Endothelial cell (in vitro differentiated cells): ENCODE measurements at regions not wholly inside any gene's neighbourhood (a gene's known extent, or its start where the extent isn't known, plus 50 kb on each side); places are given as distances from the start of the nearest gene placed in this dataset.
"Not testable (repeated sequence)": the region's sequence is repeated elsewhere in the genome, so short reads cannot be mapped to it uniquely, and the experiment has no call there.

Experiments
- DNase-seq: peaks from one replicate; pipeline ENCODE4 v3.0.0; 2021; ENCODE audit warnings: low spot score
- H3K27ac Mint-ChIP-seq: one replicate; pipeline ENCODE4 v1.8.0; 2021; ENCODE audit warnings: mixed read lengths, inconsistent platforms; ENCODE audit not compliant: unreplicated experiment
- H3K27me3 Mint-ChIP-seq: one replicate; pipeline ENCODE4 v1.8.0; 2021; ENCODE audit warnings: mild to moderate bottlenecking, moderate library complexity, mixed read lengths, inconsistent platforms; ENCODE audit not compliant: unreplicated experiment
- H3K36me3 Mint-ChIP-seq: one replicate; pipeline ENCODE4 v1.8.0; 2021; ENCODE audit warnings: mild to moderate bottlenecking, low read depth, mixed read lengths, inconsistent platforms; ENCODE audit not compliant: unreplicated experiment
- H3K4me1 Mint-ChIP-seq: one replicate; pipeline ENCODE4 v1.8.0; 2021; ENCODE audit warnings: mild to moderate bottlenecking, mixed read lengths, inconsistent platforms; ENCODE audit not compliant: unreplicated experiment
- H3K4me3 Mint-ChIP-seq: one replicate; pipeline ENCODE4 v1.8.0; 2021; ENCODE audit warnings: mild to moderate bottlenecking, mixed read lengths, inconsistent platforms; ENCODE audit not compliant: unreplicated experiment
- H3K9me3 Mint-ChIP-seq: one replicate; pipeline ENCODE4 v1.8.0; 2021; ENCODE audit warnings: mixed read lengths, inconsistent platforms; ENCODE audit not compliant: unreplicated experiment
- TF ChIP-seq, protein P1 (sequence below): fragments of 200-600 bp; sonication (generic); IDR thresholded peaks from one replicate; pipeline ENCODE4 v1.5.0; 2021; ENCODE audit warnings: antibody characterized with exemption; ENCODE audit not compliant: unreplicated experiment

DNA sequence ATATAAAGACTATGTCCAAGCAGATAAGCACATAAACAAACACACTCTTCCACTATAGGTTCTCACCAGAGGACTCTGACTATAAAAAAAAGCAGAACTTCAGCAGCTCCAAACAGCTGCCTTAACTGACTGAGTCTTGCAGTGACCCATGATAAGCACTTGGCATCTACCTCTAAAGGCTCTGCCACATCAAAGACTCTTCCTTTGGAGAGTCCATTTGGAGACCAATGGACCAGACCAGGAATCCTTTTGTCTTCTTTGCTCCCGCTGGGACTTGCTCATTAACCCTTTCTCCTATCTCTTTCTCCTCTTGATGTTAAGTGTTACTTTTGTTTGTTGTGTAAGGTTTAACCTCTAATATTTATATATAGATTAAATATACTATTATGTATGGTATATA lies 424.1 kb downstream of the RSL24D1 start:
- no peaks in the 10 kb centered on the region for H3K4me1 Mint-ChIP-seq
- DNase-seq = no peak
- TF ChIP-seq, protein P1, sequence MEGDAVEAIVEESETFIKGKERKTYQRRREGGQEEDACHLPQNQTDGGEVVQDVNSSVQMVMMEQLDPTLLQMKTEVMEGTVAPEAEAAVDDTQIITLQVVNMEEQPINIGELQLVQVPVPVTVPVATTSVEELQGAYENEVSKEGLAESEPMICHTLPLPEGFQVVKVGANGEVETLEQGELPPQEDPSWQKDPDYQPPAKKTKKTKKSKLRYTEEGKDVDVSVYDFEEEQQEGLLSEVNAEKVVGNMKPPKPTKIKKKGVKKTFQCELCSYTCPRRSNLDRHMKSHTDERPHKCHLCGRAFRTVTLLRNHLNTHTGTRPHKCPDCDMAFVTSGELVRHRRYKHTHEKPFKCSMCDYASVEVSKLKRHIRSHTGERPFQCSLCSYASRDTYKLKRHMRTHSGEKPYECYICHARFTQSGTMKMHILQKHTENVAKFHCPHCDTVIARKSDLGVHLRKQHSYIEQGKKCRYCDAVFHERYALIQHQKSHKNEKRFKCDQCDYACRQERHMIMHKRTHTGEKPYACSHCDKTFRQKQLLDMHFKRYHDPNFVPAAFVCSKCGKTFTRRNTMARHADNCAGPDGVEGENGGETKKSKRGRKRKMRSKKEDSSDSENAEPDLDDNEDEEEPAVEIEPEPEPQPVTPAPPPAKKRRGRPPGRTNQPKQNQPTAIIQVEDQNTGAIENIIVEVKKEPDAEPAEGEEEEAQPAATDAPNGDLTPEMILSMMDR = no peak
- no peaks in the 10 kb centered on the region for H3K27me3 Mint-ChIP-seq
- H3K36me3 Mint-ChIP-seq = no peaks in the 10 kb centered on the region
- no peak overlapping the region for H3K27ac Mint-ChIP-seq
- peaks cover 4% of the 10 kb centered on the region for H3K9me3 Mint-ChIP-seq
- no peak overlapping the region for H3K4me3 Mint-ChIP-seq

DNA sequence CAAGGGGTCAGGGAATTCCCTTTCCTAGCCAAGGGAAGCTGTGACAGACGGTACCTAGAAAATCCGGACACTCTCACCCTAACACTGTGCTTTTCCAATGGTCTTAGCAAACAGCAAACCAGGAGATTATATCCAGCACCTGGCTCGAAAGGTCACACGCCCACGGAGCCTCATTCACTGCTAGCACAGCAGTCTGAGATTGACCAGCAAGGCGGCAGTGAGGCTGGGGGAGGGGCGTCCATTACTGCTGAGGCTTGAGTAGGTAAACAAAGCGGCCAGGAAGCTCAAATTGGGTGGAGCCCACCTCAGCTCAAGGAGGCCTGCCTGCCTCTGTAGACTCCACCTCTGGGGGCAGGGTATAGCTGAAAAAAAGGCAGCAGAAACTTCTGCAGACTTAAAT lies 447.3 kb downstream of the RSL24D1 start:
- DNase-seq, H3K36me3 Mint-ChIP-seq, H3K27me3 Mint-ChIP-seq, H3K27ac Mint-ChIP-seq, H3K4me3 Mint-ChIP-seq, H3K4me1 Mint-ChIP-seq, H3K9me3 Mint-ChIP-seq: not testable (repeated sequence)

DNA sequence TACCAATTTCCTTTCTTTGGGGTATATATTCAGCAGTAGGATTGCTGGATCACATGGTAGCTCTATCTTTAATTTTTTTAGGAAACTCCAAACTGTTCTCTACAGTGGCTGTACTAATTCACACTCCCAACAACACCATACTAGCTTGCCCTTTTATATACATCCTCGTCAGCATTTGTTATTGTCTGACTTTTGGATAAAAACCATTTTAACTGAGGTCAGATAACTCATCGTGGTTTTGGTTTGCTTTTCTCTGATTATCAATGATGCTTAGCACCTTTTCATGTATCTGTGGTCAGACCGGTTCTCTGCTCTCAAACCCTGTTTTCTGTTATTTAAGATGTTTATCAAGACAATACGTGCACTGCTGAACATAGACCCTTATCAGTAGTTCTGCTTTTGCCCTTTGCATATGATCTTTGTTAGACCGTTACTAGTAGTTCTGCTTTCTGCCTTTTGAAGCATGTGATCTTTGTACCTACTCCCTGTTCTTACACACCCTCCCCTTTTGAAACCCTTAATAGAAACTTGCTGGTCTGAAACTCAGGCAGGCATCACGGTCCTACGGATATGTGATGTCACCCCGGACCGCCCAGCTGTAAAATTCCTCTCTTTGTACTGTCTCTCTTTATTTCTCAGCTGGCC lies 474.3 kb downstream of the RSL24D1 start:
- Mint-ChIP-seq H3K27ac (no peak overlapping the region), H3K36me3 (no peaks in the 10 kb centered on the region), H3K9me3 (peaks cover 14% of the 10 kb centered on the region), H3K4me1 (no peaks in the 10 kb centered on the region), H3K27me3 (no peaks in the 10 kb centered on the region), H3K4me3 (no peak overlapping the region)
- TF ChIP-seq, protein P1 = no peak
- no peak for DNase-seq

DNA sequence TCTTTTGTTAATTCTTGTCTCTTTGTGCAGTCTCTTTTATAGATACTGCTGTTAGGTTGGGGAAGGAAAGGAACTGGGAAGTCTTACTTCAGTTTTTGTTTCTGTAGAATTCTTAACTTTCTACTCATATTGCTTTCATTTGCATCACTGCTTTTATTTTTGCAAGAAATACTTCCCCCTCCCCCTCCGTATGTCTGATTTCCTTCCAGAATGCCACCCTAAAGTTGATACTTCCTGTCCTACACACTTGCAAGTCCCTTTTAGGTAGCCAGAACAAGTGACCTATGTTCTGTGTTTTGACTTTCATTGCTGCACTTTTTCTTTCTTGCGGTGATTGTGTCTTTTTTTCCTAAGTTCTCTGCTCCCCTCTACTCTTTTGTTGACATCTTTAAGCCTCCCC lies 477.4 kb downstream of the RSL24D1 start:
- Mint-ChIP-seq H3K4me1 (no peaks in the 10 kb centered on the region), H3K27me3 (no peaks in the 10 kb centered on the region), H3K36me3 (no peaks in the 10 kb centered on the region), H3K4me3 (no peak overlapping the region), H3K9me3 (peaks cover 14% of the 10 kb centered on the region), H3K27ac (no peak overlapping the region)
- DNase-seq = no peak
- TF ChIP-seq, protein P1 = no peak

DNA sequence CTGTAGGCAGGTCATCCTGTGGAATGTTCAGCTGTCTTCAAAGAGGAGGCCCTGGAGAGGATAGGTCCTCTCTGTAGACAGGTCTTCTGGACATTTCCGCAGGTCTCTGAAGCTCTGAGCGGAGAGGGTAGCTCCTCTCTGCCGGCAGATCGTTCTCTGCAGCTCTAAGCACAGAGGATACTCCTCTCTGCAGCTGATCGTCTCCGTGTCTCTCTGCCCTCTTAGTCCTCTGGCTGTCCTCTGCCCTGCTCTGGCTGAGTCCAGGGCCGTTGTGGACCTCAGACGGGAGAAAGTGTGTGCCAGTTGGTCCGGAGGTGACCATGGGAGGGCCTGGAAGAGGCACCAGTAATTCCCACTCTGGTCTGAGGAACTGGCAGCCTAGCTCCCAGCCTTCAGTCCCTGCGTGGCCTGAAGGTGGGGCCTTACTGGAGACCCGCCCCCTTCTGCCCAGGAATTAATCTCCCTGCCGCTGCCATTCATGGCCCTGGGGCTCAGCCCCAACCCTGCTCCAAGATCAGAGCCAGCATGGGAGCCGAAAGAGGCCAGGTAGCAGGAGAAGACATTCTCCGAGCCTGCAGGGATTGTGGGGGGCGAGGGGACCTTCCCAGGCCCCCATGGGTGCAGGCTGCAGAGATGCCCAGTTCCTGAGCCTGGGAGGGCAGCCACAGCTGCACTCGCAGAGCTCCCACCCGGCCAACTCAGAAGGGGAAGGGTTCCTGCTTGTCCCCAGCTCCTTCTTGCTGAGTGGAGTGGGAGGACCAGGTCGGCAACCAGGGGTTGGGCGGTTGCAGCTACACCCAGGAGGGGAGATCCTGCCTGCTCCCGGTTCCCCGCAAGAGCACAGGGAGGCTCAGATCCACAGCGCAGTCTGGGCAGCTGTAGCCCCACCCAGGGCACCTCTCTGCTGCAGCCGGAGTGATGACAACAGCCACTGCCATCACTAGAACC lies 488.7 kb downstream of the RSL24D1 start:
- no peaks in the 10 kb centered on the region for H3K36me3 Mint-ChIP-seq
- no peaks in the 10 kb centered on the region for H3K4me1 Mint-ChIP-seq
- no peak overlapping the region for H3K27ac Mint-ChIP-seq
- no peak for DNase-seq
- TF ChIP-seq, protein P1 = no peak
- H3K9me3 Mint-ChIP-seq = no peaks in the 10 kb centered on the region
- no peak overlapping the region for H3K4me3 Mint-ChIP-seq
- peaks cover 3% of the 10 kb centered on the region for H3K27me3 Mint-ChIP-seq
